Activated naive CD4-positive, alpha-beta T cell treated with anti-CD3 and anti-CD28 coated beads, Interleukin-2, amount 50 U/mL, for 16 hours (primary cell): ENCODE measurements at regions not wholly inside any gene's neighbourhood (a gene's known extent, or its start where the extent isn't known, plus 50 kb on each side); places are given as distances from the start of the nearest gene placed in this dataset.

ENCODE experiments used
- DNase-seq: peaks from one replicate; pipeline ENCODE4 v3.0.0-alpha.2; 2020

- DNase-seq: no peak
Observed at GRCh38 chr15:94047566-94047965, 183.8 kb upstream of the MCTP2 start.

- DNase-seq: no peak
Observed at GRCh38 chr15:94042180-94042928, 189.0 kb upstream of the MCTP2 start.

- no peak for DNase-seq
Observed at GRCh38 chr15:94041746-94042145, 189.6 kb upstream of the MCTP2 start.

GRCh38 chr15:94040541-94041248 is 190.7 kb upstream of the MCTP2 start:
- DNase-seq: no peak

GRCh38 chr15:94036156-94036555 is 195.2 kb upstream of the MCTP2 start:
- no peak for DNase-seq

GRCh38 chr15:94033683-94034020 is 197.7 kb upstream of the MCTP2 start:
- no peak for DNase-seq

GRCh38 chr15:94033014-94033682 is 198.2 kb upstream of the MCTP2 start:
- no peak for DNase-seq

- no peak for DNase-seq
Observed at GRCh38 chr15:94032571-94032970, 198.8 kb upstream of the MCTP2 start.

GRCh38 chr15:94031072-94031471 is 200.3 kb upstream of the MCTP2 start:
- DNase-seq: no peak

- no peak for DNase-seq
Observed at GRCh38 chr15:94029495-94029894, 201.9 kb upstream of the MCTP2 start.

GRCh38 chr15:94028809-94029208 is 202.6 kb upstream of the MCTP2 start:
- DNase-seq: no peak

GRCh38 chr15:94028121-94028520 is 203.2 kb upstream of the MCTP2 start:
- DNase-seq: no peak

GRCh38 chr15:94027581-94027980 is 203.8 kb upstream of the MCTP2 start:
- no peak for DNase-seq

- DNase-seq: no peak
Observed at GRCh38 chr15:94026458-94027304, 204.7 kb upstream of the MCTP2 start.

- DNase-seq: no peak
Observed at GRCh38 chr15:94023531-94023930, 207.8 kb upstream of the MCTP2 start.

- no peak for DNase-seq
Observed at GRCh38 chr15:94021621-94022320, 209.6 kb upstream of the MCTP2 start.

- no peak for DNase-seq
Observed at GRCh38 chr15:94019062-94019461, 212.3 kb upstream of the MCTP2 start.

GRCh38 chr15:94015324-94015723 is 216.0 kb upstream of the MCTP2 start:
- no peak for DNase-seq

- DNase-seq: no peak
Observed at GRCh38 chr15:94008104-94009074, 223.0 kb upstream of the MCTP2 start.

GRCh38 chr15:94004697-94005096 is 226.7 kb upstream of the MCTP2 start:
- no peak for DNase-seq

- no peak for DNase-seq
Observed at GRCh38 chr15:94002041-94002440, 229.3 kb upstream of the MCTP2 start.
